ENCODE measurements at regions not wholly inside any gene's neighbourhood (a gene's known extent, or its start where the extent isn't known, plus 50 kb on each side); places are given as distances from the start of the nearest gene placed in this dataset.

DNA sequence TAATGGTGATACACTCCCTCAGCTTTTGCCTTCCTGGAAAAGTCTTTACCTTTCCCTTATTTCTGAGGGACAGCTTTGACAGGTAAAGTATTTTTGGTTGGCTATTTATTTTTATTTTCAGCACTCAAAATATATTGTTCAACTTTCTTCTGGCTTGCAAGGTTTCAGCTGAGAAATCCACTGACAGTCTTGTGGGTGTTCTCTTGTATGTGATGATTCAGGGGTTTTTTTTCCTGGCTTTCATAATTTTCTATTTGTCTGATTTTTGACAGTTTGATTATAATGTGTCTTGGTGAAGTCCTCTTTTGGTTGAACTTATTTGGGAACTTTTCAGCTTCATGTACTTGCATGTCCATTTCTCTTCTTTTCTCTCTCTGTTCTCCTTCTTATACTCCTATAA, 73.7 kb upstream of the OTOGL start:
- H3K9me3 ChIP-seq, result peaks cover 10% of the 10 kb centered on the region
- H3K4me1 ChIP-seq, result no peaks in the 10 kb centered on the region
- intact Hi-C loops (cut with DNase I), result no loop called here
- ATAC-seq, result no peak
- no peak for DNase-seq
- H3K27me3 ChIP-seq (ENCODE audit: insufficient read depth in 3 of 3, low read length in 2 of 3), result no peaks in the 10 kb centered on the region
- TF ChIP-seq, protein P1, sequence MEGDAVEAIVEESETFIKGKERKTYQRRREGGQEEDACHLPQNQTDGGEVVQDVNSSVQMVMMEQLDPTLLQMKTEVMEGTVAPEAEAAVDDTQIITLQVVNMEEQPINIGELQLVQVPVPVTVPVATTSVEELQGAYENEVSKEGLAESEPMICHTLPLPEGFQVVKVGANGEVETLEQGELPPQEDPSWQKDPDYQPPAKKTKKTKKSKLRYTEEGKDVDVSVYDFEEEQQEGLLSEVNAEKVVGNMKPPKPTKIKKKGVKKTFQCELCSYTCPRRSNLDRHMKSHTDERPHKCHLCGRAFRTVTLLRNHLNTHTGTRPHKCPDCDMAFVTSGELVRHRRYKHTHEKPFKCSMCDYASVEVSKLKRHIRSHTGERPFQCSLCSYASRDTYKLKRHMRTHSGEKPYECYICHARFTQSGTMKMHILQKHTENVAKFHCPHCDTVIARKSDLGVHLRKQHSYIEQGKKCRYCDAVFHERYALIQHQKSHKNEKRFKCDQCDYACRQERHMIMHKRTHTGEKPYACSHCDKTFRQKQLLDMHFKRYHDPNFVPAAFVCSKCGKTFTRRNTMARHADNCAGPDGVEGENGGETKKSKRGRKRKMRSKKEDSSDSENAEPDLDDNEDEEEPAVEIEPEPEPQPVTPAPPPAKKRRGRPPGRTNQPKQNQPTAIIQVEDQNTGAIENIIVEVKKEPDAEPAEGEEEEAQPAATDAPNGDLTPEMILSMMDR (IDR thresholded peaks at IDR 0.05), result no peak
- no peaks in the 10 kb centered on the region for H3K36me3 ChIP-seq (ENCODE audit: insufficient read depth in 1 of 2, low read depth in 1 of 2)
- no peak overlapping the region for H3K4me3 ChIP-seq
- no peak overlapping the region for H3K27ac ChIP-seq

DNA sequence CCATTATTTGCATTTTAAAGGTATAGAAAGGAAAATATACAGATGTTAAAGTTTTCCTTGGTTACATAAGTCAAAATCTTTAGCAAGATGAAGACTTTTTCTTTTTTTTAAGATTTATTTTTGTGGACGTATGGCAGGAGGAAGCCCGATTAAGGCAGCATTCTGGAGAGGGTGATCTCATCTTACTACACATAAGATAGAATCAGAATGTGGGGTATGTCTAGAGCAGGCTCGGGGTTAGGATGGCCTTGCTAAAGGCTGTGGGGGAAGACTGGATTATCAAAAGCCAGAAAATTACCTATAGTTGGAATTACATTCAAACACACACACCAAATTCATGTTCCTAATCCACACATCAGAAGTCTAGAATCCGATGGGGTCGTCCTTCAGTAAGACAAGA, 79.6 kb upstream of the OTOGL start:
- ATAC-seq (no peak), DNase-seq (no peak)
- no peaks in the 10 kb centered on the region for H3K9me3 ChIP-seq
- intact Hi-C loops (cut with DNase I), result no loop called here
- no peak overlapping the region for H3K27ac ChIP-seq
- TF ChIP-seq, protein P1 (IDR thresholded peaks at IDR 0.05), result no peak
- no peaks in the 10 kb centered on the region for H3K36me3 ChIP-seq (ENCODE audit: insufficient read depth in 1 of 2, low read depth in 1 of 2)
- H3K27me3 ChIP-seq (ENCODE audit: insufficient read depth in 3 of 3, low read length in 2 of 3), result no peaks in the 10 kb centered on the region
- WGBS, 3 donors, result 80 to 90% (median 82%) methylated on average over 5 of the region's 5 CpGs
- H3K4me3 ChIP-seq, result no peak overlapping the region
- no peaks in the 10 kb centered on the region for H3K4me1 ChIP-seq

DNA sequence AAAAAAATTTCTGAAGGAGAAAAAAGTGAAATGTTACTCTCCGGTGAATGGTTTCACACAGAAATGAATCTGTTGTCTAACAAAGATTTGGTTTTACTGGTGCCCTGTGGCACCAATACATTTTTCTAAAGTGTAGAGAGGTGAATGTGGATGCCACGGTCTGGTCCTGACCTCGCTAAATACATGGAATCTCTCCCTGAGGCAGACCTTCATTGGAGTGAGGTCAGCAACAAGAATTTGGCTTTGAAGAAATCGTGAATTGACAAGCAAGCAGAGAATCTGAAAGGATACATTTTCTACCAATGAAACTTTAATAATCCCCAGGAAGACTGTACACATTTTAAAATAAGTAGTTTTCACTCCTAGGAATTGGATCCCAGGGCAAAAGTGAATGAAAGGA, 81.2 kb upstream of the OTOGL start:
- no peak for ATAC-seq
- TF ChIP-seq, protein P1 (IDR thresholded peaks at IDR 0.05), result no peak
- H3K36me3 ChIP-seq (ENCODE audit: insufficient read depth in 1 of 2, low read depth in 1 of 2), result no peaks in the 10 kb centered on the region
- DNase-seq, result no peak
- intact Hi-C loops (cut with DNase I), result no loop called here
- no peak overlapping the region for H3K4me3 ChIP-seq
- no peaks in the 10 kb centered on the region for H3K9me3 ChIP-seq
- 64 to 81% (median 67%) methylated on average over 4 of the region's 4 CpGs for WGBS, 3 donors
- H3K4me1 ChIP-seq, result no peaks in the 10 kb centered on the region
- H3K27me3 ChIP-seq (ENCODE audit: insufficient read depth in 3 of 3, low read length in 2 of 3), result no peaks in the 10 kb centered on the region
- H3K27ac ChIP-seq, result no peak overlapping the region

DNA sequence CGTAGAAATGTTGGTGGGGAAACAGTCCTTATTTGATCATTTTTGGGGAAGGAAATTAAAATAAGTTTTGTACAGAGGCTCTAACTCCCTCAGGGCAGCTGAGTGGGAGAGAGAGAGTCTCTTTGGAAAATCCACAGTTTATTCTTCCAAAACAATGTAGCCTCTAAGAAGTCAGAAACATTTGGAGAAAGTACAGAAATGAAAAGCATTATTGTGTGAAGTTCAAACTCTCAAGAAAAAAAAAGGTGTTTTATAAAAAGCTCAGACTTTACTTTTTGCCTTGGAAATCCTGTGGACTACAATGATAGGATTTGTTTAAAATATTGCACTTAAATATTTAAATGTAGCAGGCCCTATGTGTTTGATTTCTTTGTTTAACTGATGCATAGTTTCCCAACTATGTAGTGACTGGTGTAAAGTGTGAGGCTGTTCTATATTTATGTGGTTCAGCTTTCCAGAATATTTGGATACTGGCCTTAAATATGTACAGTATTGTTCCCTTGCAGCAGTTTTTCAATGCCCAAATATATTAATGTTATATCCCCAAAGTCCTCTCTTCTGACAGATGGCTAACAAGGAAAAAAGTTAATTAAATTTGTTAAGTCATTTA, 82.0 kb upstream of the OTOGL start:
- DNase-seq (no peak), ATAC-seq (no peak)
- no peak overlapping the region for H3K4me3 ChIP-seq
- no peaks in the 10 kb centered on the region for H3K9me3 ChIP-seq
- TF ChIP-seq, protein P1 (IDR thresholded peaks at IDR 0.05), result no peak
- H3K27me3 ChIP-seq (ENCODE audit: insufficient read depth in 3 of 3, low read length in 2 of 3), result no peaks in the 10 kb centered on the region
- H3K36me3 ChIP-seq (ENCODE audit: insufficient read depth in 1 of 2, low read depth in 1 of 2), result no peaks in the 10 kb centered on the region
- H3K27ac ChIP-seq, result no peak overlapping the region
- 61 to 71% (median 67%) methylated on average over 1 of the region's 1 CpG for WGBS, 3 donors
- no peaks in the 10 kb centered on the region for H3K4me1 ChIP-seq
- intact Hi-C loops (cut with DNase I), result no loop called here

DNA sequence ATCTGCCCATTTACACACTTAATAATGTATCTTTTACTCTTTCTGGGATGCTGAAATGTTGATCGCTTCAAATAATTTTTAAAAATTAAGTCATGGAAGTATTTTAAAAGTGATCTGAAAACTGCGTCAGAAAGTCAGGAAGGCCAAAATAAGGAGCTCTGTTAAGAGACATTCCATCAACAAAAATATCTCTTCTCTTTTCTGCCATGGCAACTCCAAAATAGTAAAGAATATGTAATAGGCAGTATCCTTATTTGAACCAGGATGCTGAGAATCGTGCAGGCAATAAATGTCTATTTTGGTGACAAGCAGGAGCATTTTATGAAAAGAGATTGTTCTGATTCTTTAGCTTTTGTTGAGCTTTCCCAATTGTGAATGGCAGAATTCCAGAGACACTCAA, 81.8 kb upstream of the PPP1R12A start:
- H3K36me3 ChIP-seq (ENCODE audit: insufficient read depth in 1 of 2, low read depth in 1 of 2), result no peaks in the 10 kb centered on the region
- ATAC-seq (no peak), DNase-seq (no peak)
- intact Hi-C loops (cut with DNase I), result no loop called here
- peaks cover 3% of the 10 kb centered on the region for H3K9me3 ChIP-seq
- H3K27ac ChIP-seq, result no peak overlapping the region
- no peaks in the 10 kb centered on the region for H3K4me1 ChIP-seq
- TF ChIP-seq, protein P1 (IDR thresholded peaks at IDR 0.05), result no peak
- WGBS, 3 donors, result 67 to 78% (median 73%) methylated on average over 3 of the region's 3 CpGs
- H3K27me3 ChIP-seq (ENCODE audit: insufficient read depth in 3 of 3, low read length in 2 of 3), result no peaks in the 10 kb centered on the region
- no peak overlapping the region for H3K4me3 ChIP-seq

All from psoas muscle (tissue), 7 donors.